ENCODE measurements at regions not wholly inside any gene's neighbourhood (a gene's known extent, or its start where the extent isn't known, plus 50 kb on each side); places are given as distances from the start of the nearest gene placed in this dataset.

DNA sequence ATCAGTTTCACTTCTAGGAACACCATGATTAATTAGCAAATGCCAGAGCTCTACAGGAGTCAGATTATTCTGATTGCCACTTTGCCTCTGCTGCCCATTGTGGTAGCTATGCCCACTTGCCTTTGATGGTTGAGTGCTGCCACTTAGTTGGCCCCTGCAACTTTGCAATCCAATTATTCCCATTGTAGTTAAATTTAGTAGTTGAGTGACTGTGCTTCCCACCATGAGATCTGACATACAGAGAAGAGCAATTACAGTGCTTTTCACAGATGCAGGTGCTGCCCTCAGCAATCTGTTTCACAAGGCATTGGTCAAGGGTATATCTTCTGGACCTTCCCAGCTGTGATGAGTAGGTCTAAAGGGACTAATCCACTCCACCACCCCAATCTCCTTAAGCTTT is 468.4 kb upstream of the RGS6 start:
- intact Hi-C loops (cut with DNase I) = loop anchor here (5.0 kb wide), 1 partner anchor 947 kb away; no protein-coding TSS in a partner anchor
- ATAC-seq = no peak
- no peak for DNase-seq (ENCODE audit: low spot score)

DNA sequence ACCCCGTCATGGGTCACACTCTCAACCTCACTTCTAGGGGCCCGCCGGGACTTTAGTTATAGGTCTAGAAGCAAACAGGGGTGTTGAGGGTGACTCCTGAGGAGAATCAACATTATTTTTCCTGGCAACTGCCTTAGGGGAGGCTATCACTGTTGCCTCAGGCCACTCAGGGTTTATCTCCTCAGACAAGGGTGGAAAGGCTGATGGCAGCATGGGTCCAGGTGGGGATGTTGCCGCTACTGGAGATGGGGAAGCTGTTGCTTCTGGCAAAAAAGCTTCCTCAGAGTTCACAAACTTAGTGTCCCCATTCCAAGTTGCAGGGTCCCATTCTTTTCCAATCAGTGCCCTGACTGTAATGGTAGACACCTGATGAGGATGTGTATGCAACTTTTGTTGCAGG is 467.4 kb upstream of the RGS6 start:
- no peak for ATAC-seq
- intact Hi-C loops (cut with DNase I) = loop anchor here (5.0 kb wide), 1 partner anchor 948 kb away; no protein-coding TSS in a partner anchor
- no peak for DNase-seq (ENCODE audit: low spot score)

- intact Hi-C loops (cut with DNase I) = no loop called here
- ATAC-seq (no peak), DNase-seq (ENCODE audit: low spot score) (no peak)
Observed at GRCh38 chr14:71465316-71465715, 466.9 kb upstream of the RGS6 start.

DNA sequence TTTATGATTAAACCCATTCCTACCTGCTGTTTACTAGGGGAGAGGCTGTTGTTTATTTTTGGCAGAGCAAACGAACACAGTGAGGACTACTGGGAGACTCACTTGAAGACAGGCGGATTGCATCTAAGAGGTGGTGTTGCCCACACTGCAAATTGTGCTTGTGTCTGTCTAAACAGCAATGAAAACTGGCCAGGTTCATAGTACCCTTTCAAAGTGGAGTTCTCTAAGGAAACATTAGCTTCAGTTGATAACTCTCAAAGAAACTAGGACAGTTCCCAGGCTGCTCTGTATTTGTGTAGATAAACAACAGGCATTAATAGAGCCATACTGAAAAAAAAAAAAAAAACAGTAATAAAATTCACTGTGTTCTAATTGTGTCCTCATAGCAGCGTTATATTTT is 466.0 kb upstream of the RGS6 start:
- intact Hi-C loops (cut with DNase I) = no loop called here
- DNase-seq (ENCODE audit: low spot score) = no peak
- ATAC-seq = peak; percentile 47

GRCh38 chr14:71466946-71467345 is 465.3 kb upstream of the RGS6 start:
- intact Hi-C loops (cut with DNase I) = no loop called here
- DNase-seq (ENCODE audit: low spot score) (no peak), ATAC-seq (no peak)

- intact Hi-C loops (cut with DNase I) = no loop called here
- ATAC-seq (no peak), DNase-seq (ENCODE audit: low spot score) (no peak)
Observed at GRCh38 chr14:71467361-71467811, 464.8 kb upstream of the RGS6 start.

- intact Hi-C loops (cut with DNase I) = no loop called here
- DNase-seq (ENCODE audit: low spot score) (no peak), ATAC-seq (no peak)
Observed at GRCh38 chr14:71468701-71469100, 463.5 kb upstream of the RGS6 start.

GRCh38 chr14:71469643-71470335 is 462.4 kb upstream of the RGS6 start:
- intact Hi-C loops (cut with DNase I) = no loop called here
- ATAC-seq = peak; percentile 62
- DNase-seq (ENCODE audit: low spot score) = no peak

- ATAC-seq (no peak), DNase-seq (ENCODE audit: low spot score) (no peak)
- intact Hi-C loops (cut with DNase I) = no loop called here
Observed at GRCh38 chr14:71471634-71472355, 460.4 kb upstream of the RGS6 start.

- no peak for ATAC-seq
- intact Hi-C loops (cut with DNase I) = no loop called here
- DNase-seq (ENCODE audit: low spot score) = no peak
Observed at GRCh38 chr14:71472356-71473340, 459.6 kb upstream of the RGS6 start.

GRCh38 chr14:71473843-71474242 is 458.4 kb upstream of the RGS6 start:
- DNase-seq (ENCODE audit: low spot score) = no peak
- intact Hi-C loops (cut with DNase I) = no loop called here
- no peak for ATAC-seq

GRCh38 chr14:71474301-71475265 is 457.6 kb upstream of the RGS6 start:
- no peak for DNase-seq (ENCODE audit: low spot score)

DNA sequence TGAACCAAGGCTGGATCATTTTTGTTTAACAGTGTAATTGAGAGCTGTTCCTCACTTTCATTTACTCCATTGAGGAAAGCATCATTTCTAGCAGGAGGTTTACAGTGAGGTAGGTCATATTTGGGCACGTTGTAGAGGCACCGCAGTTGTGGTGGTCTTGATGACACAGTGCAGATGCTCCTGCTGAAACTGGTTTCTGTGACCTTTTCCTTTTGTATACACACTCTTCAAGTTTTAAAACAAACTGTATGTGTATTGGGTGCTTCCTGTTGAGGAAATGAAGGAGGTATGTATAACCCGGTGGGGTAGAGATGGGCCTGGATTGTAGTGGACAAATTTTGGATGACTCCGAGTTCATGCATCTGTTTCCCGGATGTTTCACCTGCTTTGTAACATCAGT is 456.3 kb upstream of the RGS6 start:
- DNase-seq (ENCODE audit: low spot score) (no peak), ATAC-seq (no peak)
- intact Hi-C loops (cut with DNase I) = no loop called here

More at GRCh38 chr14:71474301-71475265, 457.6 kb upstream of the RGS6 start:
- ATAC-seq = no peak
- intact Hi-C loops (cut with DNase I) = no loop called here

DNA sequence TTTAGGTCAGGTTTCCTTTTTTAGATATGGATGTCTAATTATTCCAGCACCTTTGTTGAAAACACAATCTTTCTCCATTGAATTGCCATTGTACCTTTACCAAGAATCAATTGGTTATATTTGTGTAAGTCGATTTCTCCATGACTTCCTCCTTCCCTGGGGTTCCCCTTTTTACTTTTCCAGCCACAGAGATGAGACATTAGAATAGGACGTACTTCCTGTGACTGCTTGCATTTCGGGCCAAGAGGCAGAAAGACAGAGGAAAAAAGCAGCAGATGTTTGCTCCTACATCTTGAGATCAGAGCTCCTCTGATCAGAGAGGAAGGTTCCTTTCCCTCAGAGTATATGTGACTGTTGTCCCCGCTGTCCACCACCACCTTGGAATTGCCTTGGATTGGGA is 453.7 kb upstream of the RGS6 start:
- intact Hi-C loops (cut with DNase I) = no loop called here
- peak; percentile 54 for ATAC-seq
- no peak for DNase-seq (ENCODE audit: low spot score)

DNA sequence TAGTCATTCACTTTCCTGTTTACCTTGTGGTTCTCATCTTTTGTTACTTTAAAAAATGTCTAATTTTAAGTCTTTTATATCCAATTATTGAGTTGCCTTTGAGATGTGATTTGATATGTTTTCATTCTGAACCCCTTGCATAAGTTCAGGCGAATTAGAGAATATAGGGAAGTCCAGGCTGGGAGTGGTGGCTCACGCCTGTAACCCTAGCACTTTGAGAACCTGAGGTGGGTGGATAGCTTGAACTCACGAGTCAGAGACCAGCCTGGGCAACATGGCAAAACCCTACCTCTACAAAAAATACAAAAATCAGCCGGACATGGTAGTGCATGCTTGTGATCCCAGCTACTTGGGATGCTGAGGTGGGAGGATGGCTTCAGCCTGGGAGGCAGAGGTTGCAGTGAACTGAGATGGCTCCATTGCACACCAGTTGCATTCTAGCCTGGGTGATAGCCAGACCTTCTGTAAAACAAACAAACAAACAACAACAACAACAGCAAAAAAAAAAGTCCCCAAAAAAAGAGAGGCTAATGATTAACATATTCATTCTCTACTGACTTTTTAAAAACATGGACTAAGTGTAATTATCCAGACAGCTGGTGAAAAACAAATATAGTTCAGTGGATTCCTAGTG is 451.1 kb upstream of the RGS6 start:
- intact Hi-C loops (cut with DNase I) = no loop called here
- ATAC-seq (no peak), DNase-seq (ENCODE audit: low spot score) (no peak)

DNA sequence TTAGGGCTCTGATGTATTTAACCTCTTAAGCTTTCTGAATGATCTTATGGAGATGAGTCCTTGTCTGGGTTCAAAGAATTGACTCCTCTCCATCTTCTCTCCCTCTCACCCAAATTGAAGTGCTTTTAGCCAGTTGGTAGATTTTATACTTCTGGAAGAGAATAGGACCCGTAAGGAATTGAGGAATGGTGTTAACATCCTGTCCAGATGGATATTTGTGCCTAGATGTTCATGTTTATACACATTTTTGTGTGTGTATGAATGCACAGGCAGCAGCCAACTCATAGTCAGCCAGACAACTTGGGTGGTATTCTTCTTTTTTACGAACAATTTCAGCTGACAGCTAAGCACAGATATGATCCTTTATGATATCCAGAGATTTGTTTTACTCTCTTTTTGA is 449.6 kb upstream of the RGS6 start:
- intact Hi-C loops (cut with DNase I) = no loop called here
- DNase-seq (ENCODE audit: low spot score) (no peak), ATAC-seq (peak; percentile 41)

GRCh38 chr14:71483154-71483553 is 449.1 kb upstream of the RGS6 start:
- DNase-seq (ENCODE audit: low spot score) (no peak), ATAC-seq (no peak)
- intact Hi-C loops (cut with DNase I) = no loop called here

- intact Hi-C loops (cut with DNase I) = no loop called here
- DNase-seq (ENCODE audit: low spot score) (no peak), ATAC-seq (peak; percentile 63)
Observed at GRCh38 chr14:71485833-71486232, 446.4 kb upstream of the RGS6 start.
